Fibroblast of skin of back (primary cell): ENCODE measurements at regions not wholly inside any gene's neighbourhood (a gene's known extent, or its start where the extent isn't known, plus 50 kb on each side); places are given as distances from the start of the nearest gene placed in this dataset.
"Not testable (repeated sequence)": the region's sequence is repeated elsewhere in the genome, so short reads cannot be mapped to it uniquely, and the experiment has no call there.

Experiments used
- DNase-seq: peaks from one replicate; pipeline ENCODE4 v3.0.0-alpha.2; 2013

GRCh38 chr1:94362466-94363058, 55.6 kb upstream of the ABCD3 start:
- peak; percentile 53 for DNase-seq

- DNase-seq, result no peak
Measured at GRCh38 chr1:94358630-94359599, 59.3 kb upstream of the ABCD3 start.

GRCh38 chr1:94357661-94358060, 60.5 kb upstream of the ABCD3 start:
- no peak for DNase-seq

- DNase-seq, result no peak
Measured at GRCh38 chr1:94355485-94355980, 62.7 kb upstream of the ABCD3 start.

- DNase-seq, result no peak
Measured at GRCh38 chr1:94351481-94351880, 66.7 kb upstream of the ABCD3 start.

GRCh38 chr1:94350350-94350924, 67.8 kb upstream of the ABCD3 start:
- no peak for DNase-seq

GRCh38 chr1:94349853-94350252, 68.3 kb upstream of the ABCD3 start:
- DNase-seq, result no peak

- DNase-seq, result not testable (repeated sequence)
Measured at GRCh38 chr1:94348386-94348785, 69.8 kb upstream of the ABCD3 start.

- no peak for DNase-seq
Measured at GRCh38 chr1:94345148-94345721, 73.0 kb upstream of the ABCD3 start.

GRCh38 chr1:94342416-94342815, 75.8 kb upstream of the ABCD3 start:
- no peak for DNase-seq

- DNase-seq, result no peak
Measured at GRCh38 chr1:94339206-94339927, 78.8 kb upstream of the ABCD3 start.

GRCh38 chr1:94336991-94337390, 81.2 kb upstream of the ABCD3 start:
- DNase-seq, result no peak

- DNase-seq, result peak; percentile 90
Measured at GRCh38 chr1:94335950-94336349, 82.2 kb upstream of the ABCD3 start.

- no peak for DNase-seq
Measured at GRCh38 chr1:94335447-94335846, 82.7 kb upstream of the ABCD3 start.

- DNase-seq, result no peak
Measured at GRCh38 chr1:94334764-94335163, 83.4 kb upstream of the ABCD3 start.

- DNase-seq, result peak; percentile 78
Measured at GRCh38 chr1:94332952-94333351, 85.2 kb upstream of the ABCD3 start.

- no peak for DNase-seq
Measured at GRCh38 chr1:94332516-94332915, 85.7 kb upstream of the ABCD3 start.

GRCh38 chr1:94329986-94330385, 88.2 kb upstream of the ABCD3 start:
- DNase-seq, result peak; percentile 40

- DNase-seq, result no peak
Measured at GRCh38 chr1:94329276-94329675, 88.9 kb upstream of the ABCD3 start.

- peak; percentile 71 for DNase-seq
Measured at GRCh38 chr1:94327001-94327690, 89.8 kb upstream of the ARHGAP29 start.

- no peak for DNase-seq
Measured at GRCh38 chr1:94326329-94326728, 88.9 kb upstream of the ARHGAP29 start.
